Endothelial cell (in vitro differentiated cells): ENCODE measurements at regions not wholly inside any gene's neighbourhood (a gene's known extent, or its start where the extent isn't known, plus 50 kb on each side); places are given as distances from the start of the nearest gene placed in this dataset.

Experiments
- DNase-seq: peaks from one replicate; pipeline ENCODE4 v3.0.0; 2021; ENCODE audit warnings: low spot score
- H3K27ac Mint-ChIP-seq: one replicate; pipeline ENCODE4 v1.8.0; 2021; ENCODE audit warnings: mixed read lengths, inconsistent platforms; ENCODE audit not compliant: unreplicated experiment
- H3K27me3 Mint-ChIP-seq: one replicate; pipeline ENCODE4 v1.8.0; 2021; ENCODE audit warnings: mild to moderate bottlenecking, moderate library complexity, mixed read lengths, inconsistent platforms; ENCODE audit not compliant: unreplicated experiment
- H3K36me3 Mint-ChIP-seq: one replicate; pipeline ENCODE4 v1.8.0; 2021; ENCODE audit warnings: mild to moderate bottlenecking, low read depth, mixed read lengths, inconsistent platforms; ENCODE audit not compliant: unreplicated experiment
- H3K4me1 Mint-ChIP-seq: one replicate; pipeline ENCODE4 v1.8.0; 2021; ENCODE audit warnings: mild to moderate bottlenecking, mixed read lengths, inconsistent platforms; ENCODE audit not compliant: unreplicated experiment
- H3K4me3 Mint-ChIP-seq: one replicate; pipeline ENCODE4 v1.8.0; 2021; ENCODE audit warnings: mild to moderate bottlenecking, mixed read lengths, inconsistent platforms; ENCODE audit not compliant: unreplicated experiment
- H3K9me3 Mint-ChIP-seq: one replicate; pipeline ENCODE4 v1.8.0; 2021; ENCODE audit warnings: mixed read lengths, inconsistent platforms; ENCODE audit not compliant: unreplicated experiment
- TF ChIP-seq, protein P1 (sequence below): fragments of 200-600 bp; sonication (generic); IDR thresholded peaks from one replicate; pipeline ENCODE4 v1.5.0; 2021; ENCODE audit warnings: antibody characterized with exemption; ENCODE audit not compliant: unreplicated experiment

GRCh38 chrX:77200663-77201062, 246.5 kb upstream of the FGF16 start:
- Mint-ChIP-seq H3K27ac (no peak overlapping the region), H3K9me3 (no peaks in the 10 kb centered on the region), H3K36me3 (no peaks in the 10 kb centered on the region), H3K27me3 (no peaks in the 10 kb centered on the region), H3K4me3 (no peak overlapping the region), H3K4me1 (no peaks in the 10 kb centered on the region)
- TF ChIP-seq, protein P1, sequence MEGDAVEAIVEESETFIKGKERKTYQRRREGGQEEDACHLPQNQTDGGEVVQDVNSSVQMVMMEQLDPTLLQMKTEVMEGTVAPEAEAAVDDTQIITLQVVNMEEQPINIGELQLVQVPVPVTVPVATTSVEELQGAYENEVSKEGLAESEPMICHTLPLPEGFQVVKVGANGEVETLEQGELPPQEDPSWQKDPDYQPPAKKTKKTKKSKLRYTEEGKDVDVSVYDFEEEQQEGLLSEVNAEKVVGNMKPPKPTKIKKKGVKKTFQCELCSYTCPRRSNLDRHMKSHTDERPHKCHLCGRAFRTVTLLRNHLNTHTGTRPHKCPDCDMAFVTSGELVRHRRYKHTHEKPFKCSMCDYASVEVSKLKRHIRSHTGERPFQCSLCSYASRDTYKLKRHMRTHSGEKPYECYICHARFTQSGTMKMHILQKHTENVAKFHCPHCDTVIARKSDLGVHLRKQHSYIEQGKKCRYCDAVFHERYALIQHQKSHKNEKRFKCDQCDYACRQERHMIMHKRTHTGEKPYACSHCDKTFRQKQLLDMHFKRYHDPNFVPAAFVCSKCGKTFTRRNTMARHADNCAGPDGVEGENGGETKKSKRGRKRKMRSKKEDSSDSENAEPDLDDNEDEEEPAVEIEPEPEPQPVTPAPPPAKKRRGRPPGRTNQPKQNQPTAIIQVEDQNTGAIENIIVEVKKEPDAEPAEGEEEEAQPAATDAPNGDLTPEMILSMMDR = no peak
- DNase-seq = no peak

DNA sequence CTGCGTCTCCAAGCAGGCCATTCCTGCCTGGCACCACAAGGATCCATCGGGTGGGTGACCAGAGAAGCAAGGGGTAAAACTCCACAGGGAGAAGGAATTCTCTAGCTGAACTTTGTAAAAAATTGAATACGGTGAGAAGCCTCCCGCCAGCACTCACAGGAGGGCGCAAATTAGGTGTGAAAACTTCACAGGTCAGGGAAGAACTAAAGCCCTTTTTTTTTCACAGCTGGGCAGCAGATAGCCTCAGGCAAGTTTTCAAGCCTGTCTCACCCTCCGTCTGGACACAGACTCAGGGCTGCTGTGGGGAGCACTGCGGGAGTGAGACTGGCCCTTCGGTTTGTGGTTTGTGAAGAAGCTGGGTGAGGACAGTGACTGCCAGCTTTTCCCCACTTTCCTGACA, 224.1 kb upstream of the FGF16 start:
- TF ChIP-seq, protein P1 = no peak
- Mint-ChIP-seq H3K27ac (no peak overlapping the region), H3K4me1 (no peaks in the 10 kb centered on the region), H3K27me3 (peaks cover 3% of the 10 kb centered on the region), H3K36me3 (no peaks in the 10 kb centered on the region), H3K9me3 (no peaks in the 10 kb centered on the region), H3K4me3 (no peak overlapping the region)
- DNase-seq = no peak

GRCh38 chrX:77264490-77264889, 182.7 kb upstream of the FGF16 start:
- no peak overlapping the region for H3K27ac Mint-ChIP-seq
- H3K9me3 Mint-ChIP-seq = peaks cover 12% of the 10 kb centered on the region
- TF ChIP-seq, protein P1 = no peak
- no peaks in the 10 kb centered on the region for H3K27me3 Mint-ChIP-seq
- DNase-seq = no peak
- H3K4me3 Mint-ChIP-seq = no peak overlapping the region
- peaks cover 4% of the 10 kb centered on the region for H3K36me3 Mint-ChIP-seq
- H3K4me1 Mint-ChIP-seq = no peaks in the 10 kb centered on the region

- H3K27me3 Mint-ChIP-seq = peaks cover 2% of the 10 kb centered on the region
- DNase-seq = no peak
- no peaks in the 10 kb centered on the region for H3K4me1 Mint-ChIP-seq
- H3K4me3 Mint-ChIP-seq = no peak overlapping the region
- H3K27ac Mint-ChIP-seq = no peak overlapping the region
- peaks cover 6% of the 10 kb centered on the region for H3K9me3 Mint-ChIP-seq
- TF ChIP-seq, protein P1 = no peak
- no peaks in the 10 kb centered on the region for H3K36me3 Mint-ChIP-seq
Observed at GRCh38 chrX:77275392-77275791, 171.8 kb upstream of the FGF16 start.

DNA sequence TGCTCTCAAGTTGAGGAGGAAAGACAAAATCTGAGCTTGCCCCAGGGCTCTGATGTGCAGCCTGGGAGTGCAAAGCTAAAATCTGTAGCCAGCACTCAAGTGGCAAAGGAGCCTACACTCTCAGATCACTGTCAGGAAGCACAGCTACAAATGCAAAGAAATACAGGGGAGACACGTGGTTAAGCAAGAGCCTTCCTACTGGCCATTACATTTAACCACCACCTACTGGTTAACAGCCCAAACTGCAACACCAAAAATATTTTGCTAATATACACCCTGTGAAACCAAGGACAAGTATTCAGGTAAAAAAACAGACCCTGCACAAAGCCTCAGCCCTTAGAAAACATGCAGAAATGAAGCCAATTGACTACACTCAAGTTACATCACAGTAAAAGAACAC, 170.4 kb upstream of the FGF16 start:
- Mint-ChIP-seq H3K9me3 (peaks cover 6% of the 10 kb centered on the region), H3K4me1 (no peaks in the 10 kb centered on the region), H3K27me3 (peaks cover 2% of the 10 kb centered on the region), H3K27ac (no peak overlapping the region), H3K36me3 (no peaks in the 10 kb centered on the region), H3K4me3 (no peak overlapping the region)
- DNase-seq = no peak
- TF ChIP-seq, protein P1 = no peak
